Karpas-422 (cell line): ENCODE measurements at regions not wholly inside any gene's neighbourhood (a gene's known extent, or its start where the extent isn't known, plus 50 kb on each side); places are given as distances from the start of the nearest gene placed in this dataset.
"Not testable (repeated sequence)": the region's sequence is repeated elsewhere in the genome, so short reads cannot be mapped to it uniquely, and the experiment has no call there.

ENCODE experiments used
- DNase-seq: peaks from one replicate; pipeline ENCODE4 v3.0.0-alpha.2; 2015
- H2AFZ ChIP-seq: fragments of 200-600 bp; sonication (generic); 2 replicates; pipeline ENCODE4 v1.6.1; 2014; ENCODE audit warnings: antibody characterized with exemption, low read length, mixed read lengths
- H3K27ac ChIP-seq: fragments of 200-600 bp; sonication (generic); 2 replicates; pipeline ENCODE4 v1.5.1; 2014; ENCODE audit warnings: mild to moderate bottlenecking, low read length, moderate library complexity
- H3K27me3 ChIP-seq: fragments of 200-600 bp; sonication (generic); 2 replicates; pipeline ENCODE4 v1.6.1; 2014; ENCODE audit warnings: low read length, mixed read lengths
- H3K36me3 ChIP-seq: fragments of 200-600 bp; sonication (generic); 2 replicates; pipeline ENCODE4 v1.6.1; 2014; ENCODE audit warnings: low read length, mixed read lengths; ENCODE audit not compliant: insufficient read depth
- H3K4me1 ChIP-seq: fragments of 200-600 bp; sonication (generic); 2 replicates; pipeline ENCODE4 v1.6.1; 2014; ENCODE audit warnings: mild to moderate bottlenecking, low read length, mixed read lengths
- H3K4me2 ChIP-seq: fragments of 200-600 bp; sonication (generic); 2 replicates; pipeline ENCODE4 v1.6.1; 2014; ENCODE audit warnings: low read length, low read depth, mild to moderate bottlenecking; ENCODE audit not compliant: poor library complexity, severe bottlenecking
- H3K4me3 ChIP-seq: fragments of 200-600 bp; sonication (generic); 2 replicates; pipeline ENCODE4 v1.5.1; 2014; ENCODE audit warnings: mild to moderate bottlenecking, antibody characterized with exemption, low read length, mixed read lengths
- H3K79me2 ChIP-seq: fragments of 200-600 bp; sonication (generic); 2 replicates; pipeline ENCODE4 v1.6.1; 2014; ENCODE audit warnings: mild to moderate bottlenecking, low read length, mixed read lengths
- H3K9ac ChIP-seq: fragments of 200-600 bp; sonication (generic); 2 replicates; pipeline ENCODE4 v1.6.0; 2014; ENCODE audit warnings: low read length
- H3K9me2 ChIP-seq: fragments of 200-600 bp; sonication (generic), shearing (Covaris generic); replicated peaks from 2 replicates; pipeline ENCODE4 v1.6.0; 2014; ENCODE audit warnings: mild to moderate bottlenecking, low read length, moderate library complexity; ENCODE audit not compliant: insufficient read depth
- H3K9me3 ChIP-seq: fragments of 300-700, 200-600 bp; sonication (generic); 2 replicates; pipeline ENCODE4 v1.6.1; 2014; ENCODE audit warnings: low read length, mixed read lengths
- H4K20me1 ChIP-seq: fragments of 200-600 bp; sonication (generic); 2 replicates; pipeline ENCODE4 v1.6.1; 2014; ENCODE audit warnings: mild to moderate bottlenecking, antibody characterized with exemption, low read length, low read depth; ENCODE audit not compliant: insufficient read depth

GRCh38 chr5:60535198-60535597 is 164.8 kb downstream of the DEPDC1B start:
- DNase-seq: peak; percentile 78
- Histone ChIP-seq H3K4me2 (peak overlapping the region; percentile 70), H3K27me3 (no peaks in the 10 kb centered on the region)

GRCh38 chr5:60533789-60534188 is 166.2 kb downstream of the DEPDC1B start:
- Histone ChIP-seq H4K20me1 (no peaks in the 10 kb centered on the region), H3K4me3 (peak overlapping the region; percentile 15; the same call in 1 of the 2 replicates), H3K9me2 (no peaks in the 10 kb centered on the region), H3K36me3 (no peaks in the 10 kb centered on the region; the same call in 1 of the 2 replicates), H3K27me3 (no peaks in the 10 kb centered on the region), H2AFZ (0 out of 2 replicates have a peak overlapping the region, but pooled peaks have one; percentile 2), H3K27ac (peak overlapping the region; percentile 90), H3K79me2 (no peaks in the 10 kb centered on the region), H3K4me2 (peak overlapping the region; percentile 70), H3K4me1 (peaks cover 66% of the 10 kb centered on the region), H3K9ac (no peak overlapping the region), H3K9me3 (no peaks in the 10 kb centered on the region; the same call in 1 of the 2 replicates)
- peak; percentile 67 for DNase-seq

More at GRCh38 chr5:60535198-60535597, 164.8 kb downstream of the DEPDC1B start:
- no peaks in the 10 kb centered on the region; the same call in 1 of the 2 replicates for H3K9me3 ChIP-seq
- peaks cover 77% of the 10 kb centered on the region for H3K4me1 ChIP-seq
- no peaks in the 10 kb centered on the region for H3K9me2 ChIP-seq
- peak overlapping the region; percentile 54 for H3K4me3 ChIP-seq
- H3K36me3 ChIP-seq: no peaks in the 10 kb centered on the region; the same call in 1 of the 2 replicates
- no peaks in the 10 kb centered on the region for H3K79me2 ChIP-seq
- peak overlapping the region; percentile 90 for H3K27ac ChIP-seq
- H2AFZ ChIP-seq: no peak overlapping the region
- no peaks in the 10 kb centered on the region for H4K20me1 ChIP-seq
- peak overlapping the region; percentile 48 for H3K9ac ChIP-seq

- not testable (repeated sequence) for H3K9me2 ChIP-seq, H3K27ac ChIP-seq, H3K27me3 ChIP-seq, DNase-seq, H3K9me3 ChIP-seq, H3K4me2 ChIP-seq, H3K4me3 ChIP-seq, H3K36me3 ChIP-seq, H4K20me1 ChIP-seq, H3K79me2 ChIP-seq, H3K9ac ChIP-seq
- Histone ChIP-seq H3K4me1 (peaks cover 64% of the 10 kb centered on the region), H2AFZ (peak overlapping the region; percentile 38; the same call in 1 of the 2 replicates)
Observed at GRCh38 chr5:60532796-60533195, 167.2 kb downstream of the DEPDC1B start.

- not testable (repeated sequence) for H3K79me2 ChIP-seq, H2AFZ ChIP-seq, H3K4me3 ChIP-seq, DNase-seq, H3K9me3 ChIP-seq, H3K27me3 ChIP-seq, H4K20me1 ChIP-seq, H3K27ac ChIP-seq, H3K4me2 ChIP-seq, H3K9ac ChIP-seq, H3K36me3 ChIP-seq, H3K9me2 ChIP-seq
- peaks cover 39% of the 10 kb centered on the region for H3K4me1 ChIP-seq
Observed at GRCh38 chr5:60530144-60530848, 169.7 kb downstream of the DEPDC1B start.

GRCh38 chr5:60529001-60529400 is 171.0 kb downstream of the DEPDC1B start:
- no peaks in the 10 kb centered on the region for H3K36me3 ChIP-seq
- H3K9ac ChIP-seq: no peak overlapping the region
- no peak overlapping the region for H3K4me3 ChIP-seq
- no peaks in the 10 kb centered on the region for H3K27me3 ChIP-seq
- no peak overlapping the region for H2AFZ ChIP-seq
- H3K9me2 ChIP-seq: no peaks in the 10 kb centered on the region
- H3K4me2 ChIP-seq: no peak overlapping the region
- no peaks in the 10 kb centered on the region for H3K79me2 ChIP-seq
- no peaks in the 10 kb centered on the region; the same call in 1 of the 2 replicates for H3K9me3 ChIP-seq
- no peak overlapping the region for H3K27ac ChIP-seq
- H3K4me1 ChIP-seq: peaks cover 39% of the 10 kb centered on the region
- no peaks in the 10 kb centered on the region for H4K20me1 ChIP-seq
- DNase-seq: no peak

- no peaks in the 10 kb centered on the region for H3K27me3 ChIP-seq
- no peaks in the 10 kb centered on the region for H4K20me1 ChIP-seq
- no peak overlapping the region for H3K9ac ChIP-seq
- no peak for DNase-seq
- H3K4me2 ChIP-seq: no peak overlapping the region
- no peaks in the 10 kb centered on the region for H3K9me2 ChIP-seq
- H3K4me1 ChIP-seq: peaks cover 44% of the 10 kb centered on the region
- no peaks in the 10 kb centered on the region for H3K79me2 ChIP-seq
- H2AFZ ChIP-seq: no peak overlapping the region
- H3K4me3 ChIP-seq: no peak overlapping the region
- H3K9me3 ChIP-seq: no peaks in the 10 kb centered on the region; the same call in 1 of the 2 replicates
- no peaks in the 10 kb centered on the region for H3K36me3 ChIP-seq
- no peak overlapping the region for H3K27ac ChIP-seq
Observed at GRCh38 chr5:60527072-60527471, 172.9 kb downstream of the DEPDC1B start.

- Histone ChIP-seq H3K4me1 (peaks cover 49% of the 10 kb centered on the region), H3K9ac (no peak overlapping the region), H3K27ac (no peak overlapping the region), H3K79me2 (peaks cover 6% of the 10 kb centered on the region), H3K4me3 (no peak overlapping the region), H4K20me1 (no peaks in the 10 kb centered on the region), H3K4me2 (no peak overlapping the region), H3K27me3 (no peaks in the 10 kb centered on the region), H3K9me3 (no peaks in the 10 kb centered on the region; the same call in 1 of the 2 replicates), H3K9me2 (no peaks in the 10 kb centered on the region), H3K36me3 (no peaks in the 10 kb centered on the region), H2AFZ (no peak overlapping the region)
- DNase-seq: no peak
Observed at GRCh38 chr5:60526336-60526875, 173.6 kb downstream of the DEPDC1B start.

GRCh38 chr5:60522292-60522905 is 177.6 kb downstream of the DEPDC1B start:
- no peaks in the 10 kb centered on the region for H3K27me3 ChIP-seq
- peak overlapping the region; percentile 97 for H3K27ac ChIP-seq
- H3K9ac ChIP-seq: peak overlapping the region; percentile 87
- peaks cover 46% of the 10 kb centered on the region for H3K79me2 ChIP-seq
- peak; percentile 90 for DNase-seq
- H3K9me2 ChIP-seq: no peaks in the 10 kb centered on the region
- H2AFZ ChIP-seq: peak overlapping the region; percentile 52
- H3K9me3 ChIP-seq: no peaks in the 10 kb centered on the region
- H3K4me1 ChIP-seq: peaks cover 75% of the 10 kb centered on the region
- peak overlapping the region; percentile 72 for H3K4me3 ChIP-seq
- H3K4me2 ChIP-seq: peak overlapping the region; percentile 81
- 0 out of 2 replicates have a peak, but pooled peaks cover 7% of the 10 kb centered on the region for H3K36me3 ChIP-seq
- H4K20me1 ChIP-seq: no peaks in the 10 kb centered on the region
